Suppressor macrophage (primary cell): ENCODE measurements at regions not wholly inside any gene's neighbourhood (a gene's known extent, or its start where the extent isn't known, plus 50 kb on each side); places are given as distances from the start of the nearest gene placed in this dataset.
A peak's percentile ranks its signal among the peaks of the same experiment; 100 is the strongest.
"Not testable (repeated sequence)": the region's sequence is repeated elsewhere in the genome, so short reads cannot be mapped to it uniquely, and the experiment has no call there.

Experiments used
- DNase-seq, 4 experiments: peaks; one replicate each; pipeline ENCODE4 v3.0.0-alpha.2; 2020 to 2022

DNA sequence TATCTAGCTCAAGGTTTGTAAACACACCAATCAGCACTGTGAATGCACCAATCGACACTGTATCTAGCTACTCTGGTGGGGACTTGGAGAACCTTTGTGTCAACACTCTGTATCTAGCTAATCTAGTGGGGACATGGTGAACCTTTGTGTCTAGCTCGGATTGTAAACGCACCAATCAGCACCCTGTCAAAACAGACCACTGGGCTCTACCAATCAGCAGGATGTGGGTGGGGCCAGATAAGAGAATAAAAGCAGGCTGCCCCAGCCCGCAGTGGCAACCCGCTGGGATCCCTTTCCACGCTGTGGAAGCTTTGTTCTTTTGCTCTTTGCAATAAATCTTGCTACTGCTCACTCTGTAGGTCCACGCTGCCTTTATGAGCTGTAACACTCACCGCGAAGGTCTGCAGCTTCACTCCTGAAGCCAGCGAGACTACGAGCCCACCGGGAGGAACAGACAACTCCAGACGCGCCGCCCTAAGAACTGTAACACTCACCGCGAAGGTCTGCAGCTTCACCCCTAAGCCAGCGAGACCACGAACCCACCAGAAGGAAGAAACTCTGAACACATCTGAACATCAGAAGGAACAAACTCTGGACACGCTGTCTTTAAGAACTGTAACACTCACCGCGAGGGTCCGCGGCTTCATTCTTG is 128.5 kb downstream of the MRPL14 start:
- not testable (repeated sequence) for DNase-seq

DNA sequence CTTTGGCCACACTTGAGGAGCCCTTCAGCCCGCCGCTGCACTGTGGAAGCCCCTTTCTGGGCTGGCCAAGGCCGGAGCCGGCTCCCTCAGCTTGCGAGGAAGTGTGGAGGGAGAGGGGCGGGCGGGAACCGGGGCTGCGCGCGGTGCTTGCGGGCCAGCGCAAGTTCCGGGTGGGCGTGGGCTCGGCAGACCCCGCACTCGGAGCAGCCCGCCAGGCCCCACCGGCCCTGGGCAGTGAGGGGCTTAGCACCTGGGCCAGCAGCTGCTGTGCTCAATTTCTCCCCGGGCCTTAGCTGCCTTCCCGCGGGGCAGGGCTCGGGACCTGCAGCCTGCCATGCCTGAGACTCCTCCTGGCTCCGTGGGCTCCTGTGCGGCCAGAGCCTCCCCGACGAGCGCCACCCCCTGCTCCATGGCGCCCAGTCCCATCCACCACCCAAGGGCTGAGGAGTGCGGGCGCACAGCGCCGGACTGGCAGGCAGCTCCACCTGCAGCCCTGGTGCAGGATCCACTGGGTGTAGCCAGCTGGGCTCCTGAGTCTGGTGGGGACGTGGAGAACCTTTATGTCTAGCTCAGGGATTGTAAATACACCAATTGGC is 129.2 kb downstream of the MRPL14 start:
- DNase-seq, result not testable (repeated sequence)

DNA sequence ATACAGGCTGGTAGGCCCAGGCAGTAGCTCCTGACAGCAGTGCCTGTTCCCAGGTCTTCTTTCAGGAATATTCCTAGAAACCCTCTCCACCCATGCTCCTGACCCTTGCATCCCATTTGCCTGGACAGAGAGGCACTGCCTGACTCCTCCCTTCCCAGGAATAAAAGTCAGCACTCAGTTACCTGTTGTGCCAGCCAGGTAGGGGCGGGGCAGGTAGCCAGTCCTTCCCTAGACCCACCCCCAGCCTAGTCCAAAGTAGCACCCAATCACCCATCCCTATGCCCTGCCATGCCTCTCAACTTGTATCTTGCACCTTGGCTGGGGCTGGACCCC is 129.9 kb downstream of the MRPL14 start:
- DNase-seq, result no peak

DNA sequence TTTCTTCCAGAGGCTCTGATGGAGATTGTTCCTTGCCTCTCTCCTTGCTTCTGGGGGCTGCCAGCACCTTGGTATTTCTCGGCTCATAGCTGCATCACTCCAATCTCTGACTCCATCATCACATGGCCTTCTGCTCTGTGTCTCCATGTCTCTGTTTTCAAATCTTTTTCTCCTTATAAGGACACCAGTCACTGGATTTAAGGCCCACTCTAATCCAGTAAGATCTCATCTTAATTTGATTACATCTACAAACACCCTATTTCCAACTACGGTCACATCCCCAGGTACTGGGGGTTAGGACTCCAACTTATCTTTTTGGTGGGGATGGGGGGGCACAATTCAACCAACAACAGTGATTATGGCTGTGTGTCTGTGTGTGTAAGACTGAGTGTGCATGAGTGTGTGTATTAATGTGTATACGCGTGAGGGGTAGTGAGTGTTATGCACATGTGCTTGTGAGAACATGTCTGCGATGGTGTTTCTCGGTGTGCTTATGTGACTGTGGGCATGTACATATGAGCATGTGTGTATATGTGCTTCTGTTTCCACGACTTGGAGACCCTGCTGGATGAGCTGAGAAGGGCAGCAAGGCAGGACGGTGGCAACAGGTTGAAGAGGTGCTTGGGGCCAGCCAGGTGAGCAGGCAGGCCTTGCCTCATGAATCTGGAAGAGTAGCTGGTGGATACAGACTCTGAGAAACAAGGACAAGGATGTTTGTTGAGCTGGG is 130.5 kb downstream of the MRPL14 start:
- DNase-seq, result no peak

DNA sequence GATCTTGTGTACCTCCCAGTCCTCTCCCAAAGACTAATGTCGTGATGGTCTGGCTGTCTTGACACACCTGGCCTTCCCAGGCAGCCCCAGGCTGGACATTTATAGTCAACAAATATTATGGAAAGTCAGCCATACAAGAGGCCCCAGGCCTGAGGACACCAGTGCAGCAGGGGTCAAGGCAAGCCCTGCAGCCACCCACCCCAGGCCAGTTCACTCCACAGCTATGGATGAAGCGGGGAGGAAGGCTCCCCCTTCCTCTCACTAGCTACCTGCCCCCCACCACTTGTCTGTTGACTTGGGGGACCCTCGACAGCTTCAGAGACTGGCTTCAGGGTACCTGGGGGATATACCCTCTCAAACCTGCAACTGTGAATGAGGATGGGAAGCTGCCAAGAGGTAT is 132.1 kb downstream of the MRPL14 start:
- DNase-seq, result no peak

DNA sequence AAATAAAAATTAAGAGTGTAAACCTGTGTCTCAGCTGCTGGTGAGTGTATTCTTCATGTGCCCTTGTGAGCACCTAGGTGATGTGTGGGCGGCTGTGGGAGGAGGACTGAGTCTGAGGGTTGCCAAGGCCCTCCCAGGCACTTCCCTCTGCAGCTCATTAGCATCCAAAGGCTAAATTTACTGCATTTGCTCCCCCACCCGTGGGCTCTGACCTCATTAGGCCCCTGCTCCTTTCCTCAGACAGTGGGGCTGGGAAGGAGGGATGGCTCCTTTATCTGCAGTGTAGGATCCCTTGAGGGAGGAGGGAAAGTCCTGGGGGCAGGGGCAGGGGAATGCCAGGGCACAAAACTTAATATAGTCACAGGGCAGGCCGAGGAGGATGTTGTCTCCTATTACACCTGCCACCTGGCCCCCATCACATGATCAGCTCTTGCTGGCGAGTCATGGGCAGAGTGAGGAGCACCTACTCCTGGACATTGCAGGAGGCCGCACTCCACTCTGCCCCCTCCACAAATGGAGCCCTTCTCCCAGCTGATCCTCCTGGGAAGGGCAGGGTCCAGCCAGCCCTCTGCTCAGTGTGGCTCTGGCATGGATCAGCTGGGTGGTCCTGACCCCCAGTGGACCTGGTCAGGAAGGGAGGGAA is 133.2 kb downstream of the MRPL14 start:
- peak; percentile 46 to 53 (median 50) for DNase-seq

DNA sequence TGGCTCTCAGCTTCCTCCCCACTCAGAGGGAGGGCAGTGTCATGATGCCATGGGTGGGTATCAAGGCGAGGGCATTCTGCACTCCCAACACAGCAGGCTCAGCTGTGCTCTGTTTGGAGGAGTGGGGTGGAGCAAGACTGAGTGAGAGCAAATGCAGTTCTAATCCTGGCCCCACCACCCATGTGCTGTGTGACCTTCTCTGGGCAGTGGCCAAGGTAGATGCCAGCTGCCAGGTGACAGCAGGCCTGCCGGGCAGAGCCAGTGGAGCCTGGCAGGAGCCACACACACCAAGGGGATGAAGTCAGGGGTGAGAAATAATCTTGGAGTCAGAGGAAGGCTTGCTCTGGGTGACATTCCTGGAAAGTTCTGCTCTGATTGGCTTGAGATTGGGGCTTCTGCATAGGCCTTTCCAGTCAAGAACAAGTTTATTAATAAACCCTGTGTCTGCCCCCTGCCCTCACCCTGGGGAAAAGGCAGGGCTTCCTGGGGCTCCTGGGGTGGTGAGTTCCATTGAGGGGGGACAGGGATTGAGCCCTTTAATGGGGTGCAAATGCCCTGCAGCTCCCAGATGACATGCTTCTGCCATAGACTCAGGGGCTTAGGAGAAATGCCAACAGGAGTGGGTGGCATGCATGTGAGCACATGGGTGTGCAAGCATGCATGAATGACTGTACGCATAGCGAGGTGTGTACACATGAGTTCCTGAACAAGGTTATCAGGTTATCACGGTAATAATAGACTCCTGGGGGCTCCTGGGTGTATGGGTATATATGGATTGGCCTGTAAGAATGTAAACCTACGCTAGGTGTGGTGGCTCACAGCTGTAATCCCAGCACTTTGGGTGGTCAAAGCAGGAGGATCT is 134.2 kb downstream of the MRPL14 start:
- DNase-seq, result no peak

DNA sequence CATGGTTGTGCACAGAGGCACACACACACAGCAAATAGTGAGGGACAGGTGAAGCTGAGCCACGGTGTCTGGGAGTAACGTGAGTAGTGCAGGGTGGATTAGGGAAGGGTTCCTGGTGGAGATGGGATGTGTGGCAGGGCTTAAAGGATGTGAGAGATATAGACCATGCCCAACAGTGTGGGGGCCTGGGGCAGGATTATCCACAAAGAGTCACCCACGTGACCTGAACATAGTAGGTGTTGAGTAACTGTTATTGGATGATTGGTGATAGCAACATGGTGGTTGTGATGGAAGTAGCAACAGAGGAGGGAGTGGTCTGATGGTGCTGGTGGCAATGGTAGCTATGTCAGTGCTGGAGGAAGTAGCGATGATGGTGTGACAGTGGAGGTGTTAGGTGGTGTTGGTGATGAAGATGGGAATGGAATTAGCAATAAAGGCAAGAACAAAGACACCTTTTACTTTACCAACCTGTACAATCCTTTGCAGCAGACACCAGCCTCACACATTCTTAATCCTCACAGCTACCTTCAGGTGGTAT is 135.1 kb downstream of the MRPL14 start:
- no peak for DNase-seq

DNA sequence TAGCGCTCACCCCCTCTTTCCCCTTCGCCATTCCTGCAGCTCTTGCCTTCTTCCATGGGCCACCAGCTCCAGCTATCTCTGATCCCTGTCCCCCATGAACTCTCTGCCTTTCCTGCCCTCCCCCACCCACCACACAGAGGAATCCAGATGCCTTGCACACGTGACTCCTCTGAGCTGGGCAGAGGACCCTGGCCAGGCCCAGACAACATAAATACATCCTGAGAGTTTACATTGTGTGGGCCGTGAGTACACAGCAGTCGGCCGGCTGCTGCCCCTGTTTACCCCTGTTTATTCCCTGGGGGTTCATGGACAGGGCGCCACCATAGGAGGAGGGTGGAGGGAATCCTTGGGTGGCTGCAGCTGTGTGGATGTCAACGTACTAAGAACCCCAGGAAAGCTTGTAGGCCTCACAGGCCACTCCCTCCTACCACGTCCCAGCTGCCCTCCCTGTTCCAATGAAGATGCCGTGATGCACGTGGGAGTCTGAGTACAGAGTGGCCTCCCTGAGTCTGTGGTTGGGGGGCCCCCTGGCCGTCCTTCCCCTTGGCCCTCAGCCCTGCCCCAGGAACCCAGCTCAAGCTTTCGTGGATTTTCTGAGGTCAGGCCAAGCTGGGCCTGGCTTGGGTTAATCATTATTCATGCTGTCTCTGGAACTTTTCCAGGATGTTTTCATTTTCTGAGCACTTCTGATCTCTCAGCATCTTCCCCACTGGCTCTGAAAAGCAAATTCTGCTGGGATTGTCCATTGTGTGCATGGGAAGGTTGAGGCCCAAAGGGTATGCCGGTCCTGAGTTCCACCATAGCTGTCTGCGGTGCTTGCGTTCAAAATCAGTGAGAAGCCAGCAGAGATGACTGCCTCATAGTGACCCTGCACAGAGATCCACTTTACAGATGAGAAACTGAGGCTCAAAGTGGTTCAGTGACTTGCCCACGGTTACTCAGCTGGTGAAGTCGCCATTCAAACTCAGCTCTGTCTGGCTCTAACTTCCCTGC is 136.3 kb downstream of the MRPL14 start:
- no peak for DNase-seq

DNA sequence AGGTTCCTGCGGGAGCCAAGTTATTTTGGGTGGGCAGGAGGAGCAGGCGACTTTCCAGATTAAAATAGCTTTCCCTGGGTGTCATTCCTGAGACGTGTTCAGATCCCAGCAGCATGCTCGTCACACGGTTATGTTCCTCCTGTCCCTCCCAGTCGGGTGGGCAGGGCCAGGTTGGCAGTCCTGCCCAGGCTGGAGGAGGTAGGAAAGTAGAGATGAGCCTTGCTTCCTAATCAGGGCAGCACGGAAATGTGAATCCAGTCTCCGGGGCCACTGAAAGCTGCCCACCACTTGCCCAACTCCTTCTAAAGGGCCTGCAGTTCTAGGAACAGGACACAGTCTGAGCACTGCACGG is 137.0 kb downstream of the MRPL14 start:
- DNase-seq, result no peak

DNA sequence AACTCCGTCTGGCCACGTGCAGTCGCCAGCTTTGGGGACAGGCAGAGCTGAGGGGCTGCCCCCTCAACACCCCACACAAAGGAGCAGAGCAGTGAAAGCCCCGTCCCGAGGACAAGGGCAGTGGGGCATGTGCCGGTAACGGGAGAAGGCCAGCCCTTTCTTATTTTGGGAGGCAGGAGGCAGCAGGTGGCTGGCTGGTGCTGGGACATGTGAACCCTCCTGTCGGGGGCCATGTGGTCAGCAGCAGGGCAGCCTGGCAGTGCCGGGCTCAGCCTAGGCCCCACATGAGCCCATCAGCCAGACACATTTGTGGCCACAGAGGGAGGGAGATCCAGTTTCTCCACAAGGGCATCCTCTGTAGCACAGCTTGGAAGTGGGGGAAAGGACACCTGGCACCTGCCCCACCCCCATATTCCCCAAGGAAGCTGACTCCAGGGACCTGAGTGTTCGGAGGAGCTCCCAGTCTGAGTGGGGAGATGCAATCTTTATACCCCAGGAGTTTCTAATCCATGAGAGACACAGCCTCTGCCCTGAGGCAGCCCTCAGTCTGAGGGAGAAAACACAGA is 137.6 kb downstream of the MRPL14 start:
- DNase-seq, result no peak

DNA sequence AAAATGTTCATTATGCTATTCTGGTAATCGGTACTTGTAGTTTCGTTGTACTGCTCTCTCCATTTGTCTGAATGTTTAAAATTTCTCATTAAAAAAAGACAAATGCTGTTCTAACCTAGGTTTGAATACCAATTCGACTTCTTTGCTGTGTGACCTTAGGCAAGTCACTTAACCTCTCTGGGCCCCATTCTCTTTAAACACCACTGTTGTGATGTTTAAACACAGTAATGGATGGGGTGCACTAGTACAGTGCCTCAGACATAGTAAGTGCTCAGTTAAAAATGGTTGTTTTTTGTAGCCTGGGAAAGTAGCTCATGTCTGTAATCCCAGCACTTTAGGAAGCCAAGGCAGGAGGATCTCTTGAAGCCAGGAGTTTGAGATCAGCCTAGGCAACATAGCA is 138.5 kb downstream of the MRPL14 start:
- DNase-seq, result no peak

DNA sequence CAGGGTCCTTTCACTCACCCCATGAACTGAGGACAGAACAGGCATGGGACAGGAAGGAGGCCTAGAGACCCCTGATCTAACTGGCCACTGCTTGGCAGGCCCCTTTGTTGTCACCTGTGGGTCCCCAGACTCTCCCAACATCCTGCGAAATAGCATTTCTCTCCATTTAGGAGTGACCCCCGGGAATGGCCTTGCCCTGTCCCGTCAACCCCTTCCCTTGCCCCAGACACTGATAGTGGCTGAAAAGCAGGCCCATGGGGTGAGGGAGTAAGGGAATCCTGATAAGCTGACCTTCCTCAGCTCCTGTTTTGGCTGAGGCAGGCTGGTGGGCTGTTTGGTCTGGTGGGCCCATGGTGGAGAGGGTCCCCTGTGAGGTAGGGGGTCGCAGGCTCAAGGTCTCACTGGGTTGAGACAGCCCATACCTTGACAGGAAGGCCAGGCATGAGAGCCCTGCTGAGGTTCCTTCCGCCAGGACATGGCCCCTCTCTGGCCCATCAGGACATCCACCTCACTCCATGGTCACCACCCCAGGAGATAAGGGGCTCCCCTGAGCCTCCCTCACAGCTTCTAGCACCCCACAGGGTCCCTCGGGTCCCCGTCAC is 139.3 kb downstream of the MRPL14 start:
- no peak for DNase-seq

DNA sequence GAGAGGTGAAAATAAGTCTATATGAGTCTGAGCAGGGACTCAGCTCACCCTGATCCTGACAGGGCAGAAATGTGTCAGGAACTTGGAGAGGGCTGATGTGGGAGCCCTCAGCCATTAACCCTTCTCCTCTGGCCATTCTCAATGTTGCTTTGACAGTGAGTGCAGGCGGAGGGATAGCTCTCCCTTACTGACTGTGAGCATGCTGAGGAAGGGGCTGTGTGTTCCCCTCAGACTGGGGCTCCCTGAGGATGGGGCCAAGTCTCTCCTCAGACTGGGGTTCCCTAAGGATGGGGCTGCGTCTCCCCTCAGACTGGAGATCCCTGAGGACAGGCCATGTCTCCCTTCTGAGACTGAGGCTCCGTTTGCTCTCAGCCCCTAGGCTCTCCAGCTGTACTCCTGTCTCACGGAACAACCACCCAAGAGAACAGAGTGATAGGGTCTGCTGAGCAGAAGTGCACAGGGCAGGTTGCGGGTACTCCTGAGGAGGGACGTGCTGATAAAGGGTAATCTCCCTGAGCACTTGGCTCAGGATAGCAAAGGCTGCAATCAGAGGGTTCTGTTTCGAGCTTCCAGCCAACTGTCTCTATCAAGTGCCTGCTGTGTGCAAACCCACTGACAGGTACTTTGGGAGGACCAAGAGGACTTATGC is 141.0 kb downstream of the MRPL14 start:
- no peak for DNase-seq

DNA sequence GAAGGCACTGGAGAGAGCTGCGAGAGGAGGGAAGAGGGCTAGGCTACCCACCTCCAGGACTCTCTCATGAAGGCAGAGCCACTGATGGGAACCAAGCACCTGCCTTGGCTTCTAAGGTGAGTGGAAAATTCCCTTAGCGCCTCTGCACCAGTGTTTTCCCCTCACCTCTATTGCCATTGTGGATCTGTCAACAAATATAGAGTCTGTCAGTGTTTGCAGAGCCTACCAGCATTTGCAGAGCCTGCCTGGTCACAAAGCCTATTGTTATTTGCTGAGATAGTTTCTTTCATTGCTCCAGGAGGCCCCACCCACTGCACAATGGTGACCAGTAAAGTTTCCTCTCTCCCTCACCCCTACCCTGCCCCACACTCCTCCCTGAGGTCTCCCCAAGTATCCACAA is 141.9 kb downstream of the MRPL14 start:
- no peak for DNase-seq

DNA sequence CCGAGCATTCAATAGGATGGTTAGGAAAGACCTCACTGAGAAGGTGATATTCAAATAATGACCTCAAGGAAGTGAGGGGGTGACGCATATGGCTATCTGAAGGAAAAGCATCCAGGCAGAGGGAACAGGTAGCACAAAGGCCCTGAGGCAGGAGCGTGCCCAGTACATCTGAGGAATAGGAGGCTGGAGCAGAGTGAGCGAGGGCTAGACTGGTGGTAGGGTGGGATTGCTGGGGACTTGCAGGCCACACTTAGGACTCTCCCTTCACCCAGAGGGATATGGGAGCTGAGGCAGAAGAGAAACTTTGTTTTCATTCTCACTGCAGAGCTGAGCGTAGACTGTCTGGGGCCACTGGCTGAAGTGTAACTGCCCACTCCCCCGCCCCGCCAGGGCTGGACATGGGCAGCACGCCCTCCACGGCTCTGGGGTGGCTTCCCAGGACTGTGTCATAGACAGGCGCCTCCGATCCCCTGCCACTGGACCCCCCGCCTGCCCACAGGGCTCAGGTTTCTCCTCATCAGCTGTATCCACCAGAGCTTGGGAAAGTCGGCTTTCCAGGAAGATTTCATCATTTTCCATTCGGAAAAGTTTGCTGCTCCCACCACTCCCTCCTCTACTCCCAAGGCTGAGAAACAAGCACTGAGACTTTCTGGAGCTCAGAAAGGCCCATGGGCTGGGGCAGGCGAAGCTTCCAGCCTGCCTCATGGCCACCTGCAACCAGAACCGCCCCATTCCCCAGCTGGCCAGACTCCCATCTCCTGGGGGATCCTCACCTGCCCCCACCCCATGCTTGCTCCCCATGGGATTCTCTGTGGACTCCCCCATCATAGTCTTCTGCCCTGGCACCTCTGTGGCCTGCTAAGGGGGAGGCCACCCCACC is 142.6 kb downstream of the MRPL14 start:
- DNase-seq, result no peak

DNA sequence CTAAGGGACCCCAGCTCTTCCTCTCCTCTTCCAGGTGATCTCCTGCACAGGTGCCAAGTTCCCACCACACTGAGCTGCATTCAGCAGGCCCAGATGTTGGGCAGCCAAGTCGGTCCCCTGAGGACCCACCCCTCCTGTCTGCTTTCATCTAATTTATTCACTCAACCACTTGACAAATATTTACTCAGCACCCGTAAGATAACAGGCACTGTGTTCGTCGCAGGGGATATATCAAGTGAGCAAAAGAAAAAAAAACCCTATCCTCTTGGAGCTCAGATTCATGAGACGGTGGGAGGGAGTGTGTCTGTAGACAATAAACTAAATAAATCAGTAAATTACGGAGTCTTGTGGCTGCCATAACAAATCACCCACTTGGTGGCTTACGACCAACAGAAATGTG is 143.6 kb downstream of the MRPL14 start:
- no peak for DNase-seq

DNA sequence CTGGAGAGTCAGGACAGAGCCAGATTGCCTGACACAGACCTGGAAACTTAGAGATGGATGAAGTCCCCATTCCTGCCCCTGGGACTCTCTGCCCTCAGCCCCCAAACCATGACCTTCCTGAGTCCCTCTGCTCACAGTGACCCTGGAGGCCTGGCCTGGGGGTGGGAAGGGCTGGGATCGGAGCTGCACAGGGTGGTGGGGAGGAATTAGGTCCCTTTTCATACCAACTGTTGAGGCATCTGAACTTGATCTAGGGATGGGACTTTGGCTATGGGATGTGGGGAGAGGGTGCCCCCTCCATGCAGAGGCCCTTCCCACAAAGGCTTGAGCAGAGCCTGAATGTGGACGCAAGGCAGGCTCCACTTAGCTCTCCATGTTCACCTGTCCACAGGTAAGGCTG is 144.1 kb downstream of the MRPL14 start:
- DNase-seq, result no peak

DNA sequence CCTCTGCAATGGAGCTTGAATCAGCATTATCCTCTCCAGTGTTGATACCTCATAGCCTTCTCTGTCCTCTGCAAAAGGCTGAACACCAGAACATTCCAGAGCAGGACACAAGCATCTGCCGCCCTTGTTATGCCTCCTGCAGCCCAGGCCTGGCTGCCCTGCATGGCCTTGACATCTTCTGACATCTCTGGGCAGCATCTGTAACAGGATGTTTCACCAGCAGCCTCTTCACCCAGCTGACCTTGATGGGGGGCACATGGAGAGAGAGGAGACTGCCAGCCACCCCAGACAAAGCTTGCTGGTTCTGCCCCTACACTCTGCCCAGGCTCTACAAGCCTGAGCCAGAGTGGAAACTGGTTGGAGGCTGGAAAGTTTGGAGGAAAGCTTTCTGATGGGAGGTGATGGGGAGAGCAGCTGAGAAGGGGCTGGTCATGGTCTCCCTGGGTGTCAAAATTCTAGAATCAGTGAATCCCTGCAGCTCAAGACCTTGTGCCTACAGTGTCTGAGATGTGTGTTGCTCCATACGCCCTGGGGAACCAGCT is 145.1 kb downstream of the MRPL14 start:
- no peak for DNase-seq
